Right renal cortex interstitium (tissue), 3 donors: ENCODE measurements at regions not wholly inside any gene's neighbourhood (a gene's known extent, or its start where the extent isn't known, plus 50 kb on each side); places are given as distances from the start of the nearest gene placed in this dataset.
"Not testable (repeated sequence)": the region's sequence is repeated elsewhere in the genome, so short reads cannot be mapped to it uniquely, and the experiment has no call there.

Experiments
- DNase-seq, 3 donors: peaks; one replicate each; pipeline ENCODE4 v3.0.0-alpha.2; 2013; ENCODE audit warnings: low read depth in 3 of 3, low spot score in 2 of 3

- DNase-seq: no peak
Observed at GRCh38 chr9:90741036-90741435, 60.6 kb upstream of the SYK start.

GRCh38 chr9:90737742-90738141 lies 63.9 kb upstream of the SYK start:
- no peak for DNase-seq

- DNase-seq: no peak
Observed at GRCh38 chr9:90735952-90736351, 65.7 kb upstream of the SYK start.

GRCh38 chr9:90734631-90735030 lies 67.0 kb upstream of the SYK start:
- no peak for DNase-seq

GRCh38 chr9:90729351-90729750 lies 72.3 kb upstream of the SYK start:
- DNase-seq: no peak

- DNase-seq: no peak
Observed at GRCh38 chr9:90727488-90727887, 74.1 kb upstream of the SYK start.

GRCh38 chr9:90726215-90726614 lies 75.4 kb upstream of the SYK start:
- no peak for DNase-seq

GRCh38 chr9:90724880-90725279 lies 76.7 kb upstream of the SYK start:
- DNase-seq: no peak

GRCh38 chr9:90724112-90724511 lies 77.5 kb upstream of the SYK start:
- no peak for DNase-seq

GRCh38 chr9:90722071-90722470 lies 79.4 kb upstream of the DIRAS2 start:
- DNase-seq: peak; percentile 17 to 21 (median 18)

- DNase-seq: no peak
Observed at GRCh38 chr9:90720621-90721265, 78.1 kb upstream of the DIRAS2 start.

GRCh38 chr9:90706230-90706629 lies 63.6 kb upstream of the DIRAS2 start:
- no peak for DNase-seq

- no peak for DNase-seq
Observed at GRCh38 chr9:90702441-90702955, 59.9 kb upstream of the DIRAS2 start.

- DNase-seq: no peak
Observed at GRCh38 chr9:90698871-90699440, 56.3 kb upstream of the DIRAS2 start.

- DNase-seq: no peak
Observed at GRCh38 chr9:90697808-90698207, 55.2 kb upstream of the DIRAS2 start.

- DNase-seq: not testable (repeated sequence)
Observed at GRCh38 chr9:90694187-90694586, 51.6 kb upstream of the DIRAS2 start.
